GM12872 (cell line): ENCODE measurements at regions not wholly inside any gene's neighbourhood (a gene's known extent, or its start where the extent isn't known, plus 50 kb on each side); places are given as distances from the start of the nearest gene placed in this dataset.

Experiments
- CTCF ChIP-seq: IDR thresholded peaks from 3 replicates; pipeline ENCODE4 v1.5.1; 2011; ENCODE audit warnings: low read depth, mild to moderate bottlenecking, low read length, moderate library complexity; ENCODE audit not compliant: insufficient read depth

GRCh38 chr3:78304115-78304514 is 1264.2 kb downstream of the ROBO2 start:
- no peak for TF ChIP-seq CTCF

- no peak for TF ChIP-seq CTCF
Observed at GRCh38 chr3:78312851-78313250, 1273.0 kb downstream of the ROBO2 start.

- TF ChIP-seq CTCF: no peak
Observed at GRCh38 chr3:78313332-78313731, 1273.4 kb downstream of the ROBO2 start.

- no peak for TF ChIP-seq CTCF
Observed at GRCh38 chr3:78314327-78314726, 1274.4 kb downstream of the ROBO2 start.

- no peak for TF ChIP-seq CTCF
Observed at GRCh38 chr3:78317774-78318173, 1277.9 kb downstream of the ROBO2 start.

- no peak for TF ChIP-seq CTCF
Observed at GRCh38 chr3:78322780-78323179, 1282.9 kb downstream of the ROBO2 start.

- TF ChIP-seq CTCF: no peak
Observed at GRCh38 chr3:78337801-78338211, 1297.9 kb downstream of the ROBO2 start.

GRCh38 chr3:78338405-78338804 is 1298.5 kb downstream of the ROBO2 start:
- no peak for TF ChIP-seq CTCF
